NT2/D1 (cell line): ENCODE measurements at regions not wholly inside any gene's neighbourhood (a gene's known extent, or its start where the extent isn't known, plus 50 kb on each side); places are given as distances from the start of the nearest gene placed in this dataset.

ENCODE experiments used
- SUZ12 ChIP-seq: IDR thresholded peaks from 2 replicates; pipeline ENCODE4 v1.6.1; 2011; ENCODE audit not compliant: insufficient read length, insufficient read depth; ENCODE audit errors: extremely low read depth
- YY1 ChIP-seq: IDR thresholded peaks from 2 replicates; pipeline ENCODE4 v1.6.1; 2011; ENCODE audit not compliant: insufficient read length, insufficient read depth
- ZNF274 ChIP-seq: IDR thresholded peaks from 2 replicates; pipeline ENCODE4 v1.6.1; 2011; ENCODE audit warnings: mild to moderate bottlenecking, low read depth, low read length

- TF ChIP-seq SUZ12 (no peak), YY1 (no peak), ZNF274 (no peak)
Measured at GRCh38 chr2:145273840-145274239, 753.9 kb upstream of the ZEB2 start.
